ENCODE measurements at regions not wholly inside any gene's neighbourhood (a gene's known extent, or its start where the extent isn't known, plus 50 kb on each side); places are given as distances from the start of the nearest gene placed in this dataset.

- Mint-ChIP-seq H3K27ac (no peak overlapping the region), H3K4me3 (no peak overlapping the region), H3K4me1 (ENCODE audit: low read depth) (no peaks in the 10 kb centered on the region), H3K27me3 (ENCODE audit: low read depth) (no peaks in the 10 kb centered on the region), H3K36me3 (ENCODE audit: low read depth) (no peaks in the 10 kb centered on the region), H3K9me3 (no peaks in the 10 kb centered on the region)
Observed at GRCh38 chr17:13321951-13322701, 279.6 kb downstream of the HS3ST3A1 start.

GRCh38 chr17:13320046-13320785 lies 281.5 kb downstream of the HS3ST3A1 start:
- Mint-ChIP-seq H3K4me1 (ENCODE audit: low read depth) (no peaks in the 10 kb centered on the region), H3K9me3 (no peaks in the 10 kb centered on the region), H3K27ac (no peak overlapping the region), H3K4me3 (no peak overlapping the region), H3K36me3 (ENCODE audit: low read depth) (no peaks in the 10 kb centered on the region), H3K27me3 (ENCODE audit: low read depth) (no peaks in the 10 kb centered on the region)

GRCh38 chr17:13316657-13317056 lies 285.1 kb downstream of the HS3ST3A1 start:
- Mint-ChIP-seq H3K4me1 (ENCODE audit: low read depth) (no peaks in the 10 kb centered on the region), H3K9me3 (no peaks in the 10 kb centered on the region), H3K4me3 (no peak overlapping the region), H3K27me3 (ENCODE audit: low read depth) (no peaks in the 10 kb centered on the region), H3K36me3 (ENCODE audit: low read depth) (no peaks in the 10 kb centered on the region), H3K27ac (no peak overlapping the region)

- H3K9me3 Mint-ChIP-seq: peaks cover 4% of the 10 kb centered on the region
- H3K4me1 Mint-ChIP-seq (ENCODE audit: low read depth): no peaks in the 10 kb centered on the region
- no peak overlapping the region for H3K4me3 Mint-ChIP-seq
- H3K27me3 Mint-ChIP-seq (ENCODE audit: low read depth): no peaks in the 10 kb centered on the region
- no peak overlapping the region for H3K27ac Mint-ChIP-seq
- H3K36me3 Mint-ChIP-seq (ENCODE audit: low read depth): no peaks in the 10 kb centered on the region
Observed at GRCh38 chr17:13311306-13311705, 290.4 kb downstream of the HS3ST3A1 start.

- Mint-ChIP-seq H3K27ac (no peak overlapping the region), H3K9me3 (peaks cover 4% of the 10 kb centered on the region), H3K4me3 (no peak overlapping the region), H3K27me3 (ENCODE audit: low read depth) (no peaks in the 10 kb centered on the region), H3K36me3 (ENCODE audit: low read depth) (no peaks in the 10 kb centered on the region), H3K4me1 (ENCODE audit: low read depth) (no peaks in the 10 kb centered on the region)
Observed at GRCh38 chr17:13310858-13311257, 290.9 kb downstream of the HS3ST3A1 start.

- Mint-ChIP-seq H3K27ac (no peak overlapping the region), H3K36me3 (ENCODE audit: low read depth) (no peaks in the 10 kb centered on the region)
Observed at GRCh38 chr17:13306310-13306962, 288.6 kb upstream of the ELAC2 start.

GRCh38 chr17:13302983-13303382 lies 285.2 kb upstream of the ELAC2 start:
- Mint-ChIP-seq H3K4me3 (no peak overlapping the region), H3K4me1 (ENCODE audit: low read depth) (no peaks in the 10 kb centered on the region), H3K36me3 (ENCODE audit: low read depth) (no peaks in the 10 kb centered on the region), H3K27ac (no peak overlapping the region), H3K9me3 (peaks cover 4% of the 10 kb centered on the region), H3K27me3 (ENCODE audit: low read depth) (no peaks in the 10 kb centered on the region)

More at GRCh38 chr17:13306310-13306962, 288.6 kb upstream of the ELAC2 start:
- Mint-ChIP-seq H3K4me1 (ENCODE audit: low read depth) (no peaks in the 10 kb centered on the region), H3K27me3 (ENCODE audit: low read depth) (no peaks in the 10 kb centered on the region), H3K4me3 (no peak overlapping the region), H3K9me3 (peaks cover 4% of the 10 kb centered on the region)

- no peaks in the 10 kb centered on the region for H3K4me1 Mint-ChIP-seq (ENCODE audit: low read depth)
- no peaks in the 10 kb centered on the region for H3K27me3 Mint-ChIP-seq (ENCODE audit: low read depth)
- no peak overlapping the region for H3K27ac Mint-ChIP-seq
- H3K36me3 Mint-ChIP-seq (ENCODE audit: low read depth): no peaks in the 10 kb centered on the region
- H3K4me3 Mint-ChIP-seq: no peak overlapping the region
- H3K9me3 Mint-ChIP-seq: peaks cover 4% of the 10 kb centered on the region
Observed at GRCh38 chr17:13302419-13302818, 284.6 kb upstream of the ELAC2 start.

GRCh38 chr17:13297183-13297582 lies 279.4 kb upstream of the ELAC2 start:
- Mint-ChIP-seq H3K27me3 (ENCODE audit: low read depth) (no peaks in the 10 kb centered on the region), H3K9me3 (peaks cover 6% of the 10 kb centered on the region), H3K4me3 (no peak overlapping the region), H3K27ac (no peak overlapping the region), H3K36me3 (ENCODE audit: low read depth) (no peaks in the 10 kb centered on the region), H3K4me1 (ENCODE audit: low read depth) (no peaks in the 10 kb centered on the region)

- peaks cover 6% of the 10 kb centered on the region for H3K9me3 Mint-ChIP-seq
- no peaks in the 10 kb centered on the region for H3K36me3 Mint-ChIP-seq (ENCODE audit: low read depth)
- H3K4me1 Mint-ChIP-seq (ENCODE audit: low read depth): no peaks in the 10 kb centered on the region
- no peak overlapping the region for H3K27ac Mint-ChIP-seq
- H3K27me3 Mint-ChIP-seq (ENCODE audit: low read depth): no peaks in the 10 kb centered on the region
- no peak overlapping the region for H3K4me3 Mint-ChIP-seq
Observed at GRCh38 chr17:13293421-13293820, 275.6 kb upstream of the ELAC2 start.

- H3K27ac Mint-ChIP-seq: no peak overlapping the region
- no peaks in the 10 kb centered on the region for H3K27me3 Mint-ChIP-seq (ENCODE audit: low read depth)
- peaks cover 6% of the 10 kb centered on the region for H3K9me3 Mint-ChIP-seq
- H3K4me3 Mint-ChIP-seq: no peak overlapping the region
- H3K36me3 Mint-ChIP-seq (ENCODE audit: low read depth): no peaks in the 10 kb centered on the region
- no peaks in the 10 kb centered on the region for H3K4me1 Mint-ChIP-seq (ENCODE audit: low read depth)
Observed at GRCh38 chr17:13292291-13292690, 274.5 kb upstream of the ELAC2 start.

- no peaks in the 10 kb centered on the region for H3K9me3 Mint-ChIP-seq
- H3K4me3 Mint-ChIP-seq: no peak overlapping the region
- H3K4me1 Mint-ChIP-seq (ENCODE audit: low read depth): no peaks in the 10 kb centered on the region
- no peaks in the 10 kb centered on the region for H3K27me3 Mint-ChIP-seq (ENCODE audit: low read depth)
- no peak overlapping the region for H3K27ac Mint-ChIP-seq
- no peaks in the 10 kb centered on the region for H3K36me3 Mint-ChIP-seq (ENCODE audit: low read depth)
Observed at GRCh38 chr17:13288248-13288647, 270.4 kb upstream of the ELAC2 start.

GRCh38 chr17:13287226-13287625 lies 269.4 kb upstream of the ELAC2 start:
- H3K27ac Mint-ChIP-seq: no peak overlapping the region
- no peaks in the 10 kb centered on the region for H3K9me3 Mint-ChIP-seq
- no peaks in the 10 kb centered on the region for H3K27me3 Mint-ChIP-seq (ENCODE audit: low read depth)

GRCh38 chr17:13283606-13284005 lies 265.8 kb upstream of the ELAC2 start:
- Mint-ChIP-seq H3K9me3 (no peaks in the 10 kb centered on the region), H3K4me3 (no peak overlapping the region), H3K36me3 (ENCODE audit: low read depth) (no peaks in the 10 kb centered on the region), H3K27me3 (ENCODE audit: low read depth) (no peaks in the 10 kb centered on the region), H3K4me1 (ENCODE audit: low read depth) (no peaks in the 10 kb centered on the region), H3K27ac (no peak overlapping the region)

More at GRCh38 chr17:13287226-13287625, 269.4 kb upstream of the ELAC2 start:
- Mint-ChIP-seq H3K4me1 (ENCODE audit: low read depth) (no peaks in the 10 kb centered on the region), H3K36me3 (ENCODE audit: low read depth) (no peaks in the 10 kb centered on the region), H3K4me3 (no peak overlapping the region)

- no peaks in the 10 kb centered on the region for H3K4me1 Mint-ChIP-seq (ENCODE audit: low read depth)
Observed at GRCh38 chr17:13281626-13282025, 263.8 kb upstream of the ELAC2 start.

More at GRCh38 chr17:13281626-13282025, 263.8 kb upstream of the ELAC2 start:
- H3K4me3 Mint-ChIP-seq: no peak overlapping the region
- no peaks in the 10 kb centered on the region for H3K36me3 Mint-ChIP-seq (ENCODE audit: low read depth)
- H3K9me3 Mint-ChIP-seq: no peaks in the 10 kb centered on the region
- no peak overlapping the region for H3K27ac Mint-ChIP-seq
- H3K27me3 Mint-ChIP-seq (ENCODE audit: low read depth): no peaks in the 10 kb centered on the region
